ENCODE measurements at regions not wholly inside any gene's neighbourhood (a gene's known extent, or its start where the extent isn't known, plus 50 kb on each side); places are given as distances from the start of the nearest gene placed in this dataset.

DNA sequence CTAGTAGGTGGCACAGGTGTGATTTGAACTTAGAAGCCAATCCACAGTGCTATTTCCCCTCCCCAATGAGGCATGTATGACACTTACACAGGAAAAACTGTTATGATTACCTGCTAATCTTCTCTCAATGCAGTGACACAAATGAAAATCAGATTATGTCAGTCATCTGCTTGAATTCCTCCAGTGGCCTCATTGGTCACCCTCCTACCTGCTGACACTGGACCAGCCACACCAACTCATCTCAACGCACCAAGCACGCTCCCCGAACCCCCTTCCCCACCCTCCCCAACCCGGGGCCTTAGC lies 82.2 kb upstream of the SEC11C start:
- Histone ChIP-seq H3K9me3 (ENCODE audit: insufficient read depth in 2 of 2, low read depth in 1 of 2, low read length in 1 of 2) (no peaks in the 10 kb centered on the region), H2BK120ac (replicated peaks; ENCODE audit: low read depth, low read length) (no peak overlapping the region), H2BK12ac (ENCODE audit: low read depth, low read length) (no peak overlapping the region), H2BK15ac (ENCODE audit: low read length) (no peak overlapping the region), H2AFZ (ENCODE audit: low read length) (no peak overlapping the region), H3K4me2 (ENCODE audit: insufficient read depth in 1 of 2, low read depth in 2 of 2, low read length in 2 of 2) (no peak overlapping the region), H2BK5ac (ENCODE audit: low read depth, low read length) (no peak overlapping the region), H3K79me2 (ENCODE audit: control insufficient read depth in 1 of 2, insufficient read depth in 2 of 2, low read length in 2 of 2) (no peaks in the 10 kb centered on the region), H3K23ac (ENCODE audit: insufficient read length) (no peak overlapping the region), H3K18ac (ENCODE audit: extremely low read depth, low read length) (no peak overlapping the region), H3K27me3 (replicated peaks in 1 of 4; ENCODE audit: control insufficient read depth in 3 of 4, extremely low read depth in 1 of 4, insufficient read depth in 3 of 4, low read length in 3 of 4) (no peaks in the 10 kb centered on the region), H3K23me2 (ENCODE audit: low read depth, low read length) (no peaks in the 10 kb centered on the region), H3K79me1 (ENCODE audit: low read depth, low read length) (no peaks in the 10 kb centered on the region), H3K4me1 (replicated peaks in 1 of 4; ENCODE audit: control insufficient read depth in 3 of 4, insufficient read depth in 4 of 4, low read length in 3 of 4) (no peaks in the 10 kb centered on the region; a peak in 1 of 7 replicates), H4K5ac (ENCODE audit: insufficient read length, low read depth, low read length) (no peak overlapping the region), H2BK20ac (ENCODE audit: low read length) (no peak overlapping the region), H2AK5ac (ENCODE audit: low read depth, low read length) (no peak overlapping the region), H3K4ac (replicated peaks; ENCODE audit: insufficient read length, low read depth, low read length) (no peak overlapping the region), H4K8ac (ENCODE audit: extremely low read depth, insufficient read depth, low read length) (no peak overlapping the region), H4K91ac (replicated peaks; ENCODE audit: insufficient read length, low read length) (no peak overlapping the region), H3K36me3 (ENCODE audit: control insufficient read depth in 2 of 4, insufficient read depth in 4 of 4, low read length in 3 of 4) (no peaks in the 10 kb centered on the region), H4K20me1 (replicated peaks in 1 of 2; ENCODE audit: control insufficient read depth in 1 of 2, insufficient read depth in 2 of 2, low read length in 2 of 2) (no peaks in the 10 kb centered on the region), H3K14ac (ENCODE audit: insufficient read length) (no peak overlapping the region), H3K56ac (replicated peaks; ENCODE audit: insufficient read length, low read depth, low read length) (no peak overlapping the region), H3K4me3 (ENCODE audit: extremely low read depth in 1 of 4, insufficient read depth in 2 of 4, low read depth in 3 of 4, low read length in 4 of 4) (no peak overlapping the region), H3K9ac (replicated peaks in 1 of 4; ENCODE audit: extremely low read depth in 1 of 4, low read depth in 3 of 4, low read length in 3 of 4) (no peak overlapping the region), H3K27ac (ENCODE audit: low read depth, low read length) (no peak overlapping the region)
- WGBS, 2 experiments (ENCODE audit: extremely low coverage in 1 of 2, insufficient coverage in 1 of 2, insufficient read length in 1 of 2, insufficient replicate concordance in 2 of 2, low coverage in 1 of 2, low lambda C conversion rate in 2 of 2, missing lambda C conversion rate in 1 of 2), result 76% methylated on average over 2 of the region's 4 CpGs; no CpG with 5 or more reads in 1 of the 2 experiments
- DNase-seq (ENCODE audit: low read depth in 1 of 2, low spot score in 2 of 2) (no peak), FAIRE-seq (no peak)
- POLR2A ChIA-PET (ENCODE audit: partially characterized antibody), result interaction anchor here (1.9 kb wide), 1 partner anchor 279 kb away, joined by 5 read pairs; no protein-coding TSS in a partner anchor
- TF ChIP-seq SAP30 (IDR thresholded peaks at IDR 0.05; ENCODE audit: insufficient read depth, insufficient replicate concordance, low read length), result no peak
- no peak for TF ChIP-seq SP4 (IDR thresholded peaks at IDR 0.05; ENCODE audit: low read length)
- no peak for TF ChIP-seq TCF12 (IDR thresholded peaks at IDR 0.05; ENCODE audit: low read depth, low read length)
- no peak for TF ChIP-seq MAFK (IDR thresholded peaks at IDR 0.05; ENCODE audit: low read depth, low read length)
- no peak for TF ChIP-seq CHD2 (IDR thresholded peaks at IDR 0.05; ENCODE audit: low read length)
- TF ChIP-seq ZNF274 (IDR thresholded peaks at IDR 0.05; ENCODE audit: borderline replicate concordance, extremely low read depth, low read length), result no peak
- no peak for TF ChIP-seq EP300 (IDR thresholded peaks at IDR 0.05; ENCODE audit: borderline replicate concordance in 1 of 2, low read depth in 2 of 2, low read length in 2 of 2)
- TF ChIP-seq, protein P1, sequence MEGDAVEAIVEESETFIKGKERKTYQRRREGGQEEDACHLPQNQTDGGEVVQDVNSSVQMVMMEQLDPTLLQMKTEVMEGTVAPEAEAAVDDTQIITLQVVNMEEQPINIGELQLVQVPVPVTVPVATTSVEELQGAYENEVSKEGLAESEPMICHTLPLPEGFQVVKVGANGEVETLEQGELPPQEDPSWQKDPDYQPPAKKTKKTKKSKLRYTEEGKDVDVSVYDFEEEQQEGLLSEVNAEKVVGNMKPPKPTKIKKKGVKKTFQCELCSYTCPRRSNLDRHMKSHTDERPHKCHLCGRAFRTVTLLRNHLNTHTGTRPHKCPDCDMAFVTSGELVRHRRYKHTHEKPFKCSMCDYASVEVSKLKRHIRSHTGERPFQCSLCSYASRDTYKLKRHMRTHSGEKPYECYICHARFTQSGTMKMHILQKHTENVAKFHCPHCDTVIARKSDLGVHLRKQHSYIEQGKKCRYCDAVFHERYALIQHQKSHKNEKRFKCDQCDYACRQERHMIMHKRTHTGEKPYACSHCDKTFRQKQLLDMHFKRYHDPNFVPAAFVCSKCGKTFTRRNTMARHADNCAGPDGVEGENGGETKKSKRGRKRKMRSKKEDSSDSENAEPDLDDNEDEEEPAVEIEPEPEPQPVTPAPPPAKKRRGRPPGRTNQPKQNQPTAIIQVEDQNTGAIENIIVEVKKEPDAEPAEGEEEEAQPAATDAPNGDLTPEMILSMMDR (IDR thresholded peaks at IDR 0.05; ENCODE audit: control extremely low read depth in 1 of 3, insufficient read depth in 1 of 3, low read depth in 1 of 3, low read length in 3 of 3), result no peak
- TF ChIP-seq POLR2AphosphoS5 (IDR thresholded peaks at IDR 0.05; ENCODE audit: low read depth, low read length), result no peak
- TF ChIP-seq SIX5 (IDR thresholded peaks at IDR 0.05; ENCODE audit: low read depth, low read length), result no peak
- no peak for TF ChIP-seq GABPA (IDR thresholded peaks at IDR 0.05; ENCODE audit: borderline replicate concordance, insufficient read depth, low read length)
- CTCF ChIA-PET (ENCODE audit: partially characterized antibody), result interaction anchor here (1.0 to 17.9 kb wide), 14 partner anchors 10 to 283 kb away, joined by 3 to 591 read pairs (median 5); no protein-coding TSS in a partner anchor
